Skin of body (tissue), 1 donor: ENCODE measurements at regions not wholly inside any gene's neighbourhood (a gene's known extent, or its start where the extent isn't known, plus 50 kb on each side); places are given as distances from the start of the nearest gene placed in this dataset.

Source experiments
- DNase-seq: peaks from one replicate; lab custom pipeline; 2025; lab: John Stamatoyannopoulos, UW

DNA sequence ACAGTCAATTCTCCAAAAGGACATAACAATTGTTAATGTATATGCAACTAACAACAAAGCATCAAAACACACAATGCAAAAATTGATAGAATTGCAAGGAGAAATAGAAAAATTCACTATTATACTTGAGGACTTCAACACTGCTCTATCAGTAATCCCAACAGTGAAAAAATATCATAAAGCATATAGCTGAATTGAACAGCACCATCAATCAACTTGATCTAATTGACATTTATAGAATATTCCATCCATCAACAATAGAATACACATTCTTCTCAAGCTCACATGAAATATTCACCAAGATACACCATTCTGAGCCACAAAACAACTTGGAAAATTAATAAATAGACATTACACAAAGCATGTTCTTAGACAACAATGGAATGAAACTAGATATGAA is 60.1 kb upstream of the ASXL3 start:
- DNase-seq = no peak

DNA sequence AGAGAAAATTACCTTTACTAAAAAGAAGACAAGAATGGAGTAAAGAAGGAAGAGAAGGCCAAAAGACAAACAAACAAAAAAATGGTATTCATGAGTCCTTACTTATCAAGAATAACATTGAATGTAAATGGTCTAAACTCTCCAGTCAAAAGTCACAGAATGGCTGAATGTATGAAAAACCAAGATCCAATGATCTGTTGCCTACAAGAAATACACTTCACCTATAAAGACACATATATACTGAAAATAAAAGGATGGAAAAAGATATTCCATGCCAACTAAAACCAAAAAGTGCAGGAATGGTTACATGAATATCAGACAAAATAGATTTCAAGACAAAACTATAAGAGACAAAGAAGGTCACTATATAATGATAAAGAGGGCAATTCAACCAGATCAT is 65.0 kb upstream of the ASXL3 start:
- no peak for DNase-seq

DNA sequence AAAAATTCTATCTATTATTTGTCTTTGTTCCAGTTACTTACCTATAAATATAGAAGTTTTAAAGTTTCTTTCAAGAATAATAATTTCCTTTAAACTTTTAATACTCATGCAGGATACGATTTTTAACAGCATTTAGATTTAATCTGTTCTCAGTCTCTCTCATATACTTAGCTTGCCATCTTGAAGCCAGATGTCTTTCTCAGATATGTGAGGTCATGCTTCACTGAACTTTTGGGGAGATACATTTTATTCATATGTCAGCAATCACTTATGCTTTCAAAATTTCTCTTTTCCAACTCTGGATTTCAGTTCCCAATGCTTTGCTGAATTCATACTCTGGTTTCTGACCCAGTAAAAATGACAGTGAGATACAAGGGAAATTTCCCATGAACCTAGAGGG is 66.5 kb upstream of the CCDC178 start:
- peak; percentile 75 for DNase-seq

DNA sequence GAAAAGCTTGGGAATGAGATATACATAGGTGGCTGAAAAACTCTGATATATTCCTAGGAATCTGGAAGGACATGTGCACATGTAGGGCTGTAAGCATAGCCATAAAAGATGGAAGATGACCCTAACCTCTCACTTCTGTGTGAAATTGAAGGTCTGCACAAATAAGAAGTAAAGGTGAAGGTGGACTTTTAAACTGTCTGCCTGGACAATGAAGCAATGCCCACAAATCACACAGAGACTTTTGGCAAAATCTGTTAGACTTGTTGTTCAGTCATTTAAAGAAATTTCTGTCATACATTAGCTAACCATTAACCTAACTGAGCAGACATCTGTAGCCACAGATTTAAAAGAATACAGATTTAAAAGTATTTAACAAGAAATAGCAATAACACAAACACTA is 65.3 kb upstream of the CCDC178 start:
- DNase-seq = no peak

DNA sequence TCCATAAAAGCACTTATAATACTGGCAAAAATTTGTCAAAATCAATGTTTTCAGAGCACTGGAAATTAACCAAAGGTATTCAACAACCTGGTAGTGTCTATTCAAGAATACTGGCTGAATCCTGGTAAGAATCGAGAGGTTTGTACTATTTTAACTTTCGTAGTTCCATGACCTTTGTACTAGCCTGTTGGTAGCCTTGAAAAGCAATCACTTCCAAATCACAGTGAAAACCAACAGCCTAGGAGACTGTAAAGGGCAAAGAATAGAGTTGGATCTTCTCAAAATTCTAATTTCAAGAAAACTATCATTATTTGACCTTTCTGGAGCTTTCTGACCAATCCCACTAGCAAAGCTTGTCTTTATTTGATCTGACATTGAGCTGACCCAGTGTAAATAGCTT is 64.8 kb upstream of the CCDC178 start:
- no peak for DNase-seq

DNA sequence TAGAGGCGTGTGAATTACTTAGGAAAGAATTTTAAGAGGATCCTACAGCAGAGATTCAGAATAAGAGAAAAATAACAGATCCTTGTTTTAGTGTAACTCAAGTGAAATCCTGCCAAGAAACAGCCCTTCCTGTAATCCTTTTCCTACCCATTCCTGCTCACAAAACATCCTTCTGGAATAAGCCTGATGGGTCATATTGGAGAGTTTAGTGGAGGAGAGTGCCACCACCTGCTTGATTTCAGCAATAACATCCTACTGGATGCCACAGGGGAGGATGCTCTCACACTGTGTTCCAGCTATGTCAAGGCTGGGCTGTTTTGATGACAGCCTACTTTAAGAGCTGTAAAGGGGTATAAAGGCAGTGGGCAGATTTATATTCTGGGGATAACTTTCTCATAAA is 54.8 kb upstream of the CCDC178 start:
- peak; percentile 15 for DNase-seq
